Right cardiac atrium (tissue), 5 donors: ENCODE measurements at regions not wholly inside any gene's neighbourhood (a gene's known extent, or its start where the extent isn't known, plus 50 kb on each side); places are given as distances from the start of the nearest gene placed in this dataset.

ENCODE experiments used
- ATAC-seq, 2 donors: fragments of 200-7000 bp; cut with Tn5 transposase; one replicate each; pipeline versions ENCODE4 v1.8.0 to v1.9.1; 2020; ENCODE audit warnings: moderate library complexity in 2 of 2, mild to moderate bottlenecking in 1 of 2
- DNase-seq, 3 donors: peaks; one replicate each; pipeline ENCODE4 v3.0.0-alpha.2; 2020
- H3K27ac ChIP-seq: one replicate; pipeline ENCODE4 v1.5.1; 2013; ENCODE audit warnings: mild to moderate bottlenecking, low read length, control low read depth, moderate library complexity
- H3K27me3 ChIP-seq: one replicate; pipeline ENCODE4 v1.6.1; 2013; ENCODE audit not compliant: control insufficient read depth, insufficient read depth
- H3K4me1 ChIP-seq: one replicate; pipeline ENCODE4 v1.6.1; 2013; ENCODE audit warnings: low read length; ENCODE audit not compliant: control insufficient read depth, insufficient read depth
- H3K4me3 ChIP-seq: one replicate; pipeline ENCODE4 v1.5.1; 2013; ENCODE audit warnings: low read length, control low read depth
- H3K9me3 ChIP-seq: one replicate; pipeline ENCODE4 v1.6.1; 2013; ENCODE audit warnings: low read length; ENCODE audit not compliant: control insufficient read depth
- WGBS: extraction: QIAGEN DNeasy Blood & Tissue Kit; methylation state at CpG from one replicate; pipeline ENCODE4 v1.1.7; 2013; 5-methylcytosine and 5-hydroxymethylcytosine counted together
- intact Hi-C, 4 donors: fragments of 100-400 bp; cut with DNase I; formaldehyde crosslinking; loops; one replicate each; pipeline versions ENCODE4 v1.11.0 to v1.14.0; 2022 to 2023
- donor health status: healthy with polysubstance abuse.
- donor health status: DM: no; HTN: yes; CAD: no.
- donor health status: DM: no; HTN: no; CAD: no.
- donor health status: DM: no; HTN: yes; CAD: no; lungs with severe emphysema.
- donor health status: DM: yes; HTN: yes; CAD: no.

DNA sequence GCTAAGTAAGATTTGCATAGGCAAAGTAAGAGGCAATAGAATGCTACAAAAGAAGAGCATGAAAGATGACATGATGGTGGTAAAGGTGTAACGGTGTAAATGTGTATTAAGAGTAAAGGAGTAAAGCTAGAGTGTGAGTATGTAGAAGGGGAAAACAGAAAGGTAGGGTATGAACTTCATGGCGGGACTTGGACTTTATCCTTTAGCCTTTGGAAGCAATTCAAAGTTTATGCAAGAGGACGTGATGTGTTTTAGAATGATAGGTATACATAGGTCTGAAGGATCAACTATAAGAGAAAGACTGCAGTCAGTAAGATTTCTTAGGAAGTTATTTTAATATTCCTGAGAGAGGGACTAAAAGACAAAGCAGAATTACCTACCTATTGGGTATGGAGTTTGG lies 358.0 kb upstream of the FAT3 start:
- H3K4me1 ChIP-seq: no peaks in the 10 kb centered on the region
- H3K27ac ChIP-seq: no peak overlapping the region
- ATAC-seq (no peak), DNase-seq (no peak)
- intact Hi-C loops: no loop called here
- WGBS: 88% methylated on average over 3 of the region's 3 CpGs
- H3K4me3 ChIP-seq: no peak overlapping the region
- no peaks in the 10 kb centered on the region for H3K9me3 ChIP-seq
- no peaks in the 10 kb centered on the region for H3K27me3 ChIP-seq

DNA sequence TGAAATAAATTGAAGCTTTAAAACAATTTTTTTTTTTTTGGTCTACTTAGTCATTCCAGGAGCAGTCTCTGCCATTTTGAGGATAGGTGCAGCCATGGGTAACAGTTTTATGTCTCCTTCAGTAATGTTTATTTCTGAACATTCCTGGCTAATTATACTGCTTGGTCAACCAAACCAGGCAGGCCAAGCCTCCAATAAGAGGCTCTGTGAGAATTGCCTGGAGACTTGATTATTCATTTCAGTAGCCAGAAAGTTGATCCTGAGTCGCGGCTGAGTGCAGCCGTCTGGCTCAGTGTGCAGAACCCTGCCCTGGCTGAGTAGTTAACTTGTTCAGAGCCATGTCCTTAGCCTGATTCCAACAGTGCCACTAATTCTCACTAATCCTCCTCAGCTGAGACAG lies 364.0 kb upstream of the FAT3 start:
- Histone ChIP-seq H3K4me3 (no peak overlapping the region), H3K4me1 (no peaks in the 10 kb centered on the region), H3K9me3 (no peaks in the 10 kb centered on the region), H3K27ac (no peak overlapping the region), H3K27me3 (no peaks in the 10 kb centered on the region)
- ATAC-seq: no peak
- intact Hi-C loops: no loop called here
- DNase-seq: no peak
- 40% methylated on average over 3 of the region's 3 CpGs for WGBS

DNA sequence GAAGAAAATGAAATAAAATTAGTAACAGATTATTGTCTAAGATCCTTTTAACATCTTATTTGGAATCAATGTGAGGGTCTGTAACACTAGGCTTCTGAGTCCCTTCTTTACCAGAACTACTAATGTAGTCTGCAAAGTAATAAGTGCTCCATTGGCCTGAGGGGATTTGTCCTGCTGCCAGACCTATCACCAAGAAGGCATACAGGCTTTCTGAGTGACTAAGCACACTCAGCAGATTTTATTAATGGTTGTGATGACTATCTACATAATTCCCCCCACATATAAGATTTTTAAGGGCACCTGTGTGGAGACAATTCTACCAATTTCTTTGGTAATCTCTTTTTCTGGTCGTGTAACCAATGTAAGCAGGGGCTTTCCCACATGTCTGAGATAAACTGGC lies 365.0 kb upstream of the FAT3 start:
- ATAC-seq (no peak), DNase-seq (no peak)
- Histone ChIP-seq H3K4me1 (no peaks in the 10 kb centered on the region), H3K27me3 (no peaks in the 10 kb centered on the region), H3K27ac (no peak overlapping the region), H3K4me3 (no peak overlapping the region), H3K9me3 (no peaks in the 10 kb centered on the region)
- intact Hi-C loops: no loop called here
- WGBS: 64% methylated on average over 1 of the region's 1 CpG

DNA sequence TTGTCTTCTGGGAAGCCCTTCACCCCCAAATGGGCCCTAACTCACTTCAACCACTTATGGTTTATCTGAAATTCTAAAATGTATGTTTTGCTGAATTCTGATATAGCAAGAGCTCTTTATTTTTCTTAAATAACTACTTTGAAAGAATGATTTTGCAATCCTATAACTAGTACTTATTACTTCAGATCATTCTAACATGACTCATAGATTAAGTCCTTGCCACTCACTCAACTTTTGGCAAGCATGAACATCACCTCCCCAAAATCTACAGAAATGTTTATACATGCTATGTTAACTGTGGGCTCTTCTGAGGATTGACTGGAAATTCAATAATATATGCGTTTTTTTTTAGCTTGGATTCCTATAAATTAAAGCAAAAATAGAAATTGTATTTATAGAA lies 367.4 kb upstream of the FAT3 start:
- no peak overlapping the region for H3K4me3 ChIP-seq
- no peaks in the 10 kb centered on the region for H3K27me3 ChIP-seq
- DNase-seq (no peak), ATAC-seq (no peak)
- H3K9me3 ChIP-seq: no peaks in the 10 kb centered on the region
- no peak overlapping the region for H3K27ac ChIP-seq
- H3K4me1 ChIP-seq: no peaks in the 10 kb centered on the region
- WGBS: 39% methylated on average over 1 of the region's 1 CpG
- intact Hi-C loops: no loop called here

DNA sequence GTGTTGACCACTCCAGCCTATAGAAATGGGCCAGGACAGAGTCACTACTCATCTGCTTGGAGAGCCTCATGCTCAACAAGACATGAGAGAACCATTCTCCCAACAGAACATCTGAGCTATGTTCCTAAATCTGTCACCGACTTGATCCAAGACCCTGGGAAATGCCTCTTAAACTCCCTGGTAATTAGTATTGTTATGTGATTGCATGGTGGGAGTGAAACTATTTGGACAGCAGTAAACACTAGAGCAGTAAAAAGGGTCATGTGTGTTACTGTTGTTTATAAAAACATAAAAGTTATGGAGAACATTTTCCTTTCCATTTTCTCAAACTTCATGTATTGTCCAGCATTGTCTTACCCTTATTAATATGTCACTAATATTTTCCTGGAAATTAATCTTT lies 369.8 kb upstream of the FAT3 start:
- no peak overlapping the region for H3K4me3 ChIP-seq
- intact Hi-C loops: no loop called here
- no peak overlapping the region for H3K27ac ChIP-seq
- no peaks in the 10 kb centered on the region for H3K27me3 ChIP-seq
- 84% methylated on average over 1 of the region's 1 CpG for WGBS
- no peaks in the 10 kb centered on the region for H3K9me3 ChIP-seq
- DNase-seq (no peak), ATAC-seq (no peak)
- H3K4me1 ChIP-seq: no peaks in the 10 kb centered on the region

DNA sequence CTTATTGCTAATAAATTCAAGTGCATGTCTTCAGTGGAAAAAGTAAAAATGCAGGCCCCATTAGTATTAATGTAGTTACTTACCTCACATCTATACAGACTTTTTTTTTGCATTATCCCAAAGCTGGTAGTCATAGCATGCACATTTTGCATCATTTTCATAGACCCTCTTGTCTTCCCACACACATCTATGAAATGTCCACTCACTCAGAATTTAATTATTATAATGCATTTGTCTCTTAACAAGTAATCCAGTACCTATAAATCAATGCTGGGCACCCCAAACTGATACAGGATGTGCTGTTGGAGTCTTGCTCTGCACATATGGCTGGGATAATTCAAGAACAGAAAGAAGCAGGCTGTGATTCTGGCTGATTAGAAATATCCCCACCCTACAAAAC lies 370.4 kb upstream of the FAT3 start:
- H3K4me1 ChIP-seq: no peaks in the 10 kb centered on the region
- H3K27me3 ChIP-seq: no peaks in the 10 kb centered on the region
- no peak overlapping the region for H3K27ac ChIP-seq
- H3K9me3 ChIP-seq: no peaks in the 10 kb centered on the region
- H3K4me3 ChIP-seq: no peak overlapping the region
- no peak for ATAC-seq
- DNase-seq: no peak
- intact Hi-C loops: no loop called here

DNA sequence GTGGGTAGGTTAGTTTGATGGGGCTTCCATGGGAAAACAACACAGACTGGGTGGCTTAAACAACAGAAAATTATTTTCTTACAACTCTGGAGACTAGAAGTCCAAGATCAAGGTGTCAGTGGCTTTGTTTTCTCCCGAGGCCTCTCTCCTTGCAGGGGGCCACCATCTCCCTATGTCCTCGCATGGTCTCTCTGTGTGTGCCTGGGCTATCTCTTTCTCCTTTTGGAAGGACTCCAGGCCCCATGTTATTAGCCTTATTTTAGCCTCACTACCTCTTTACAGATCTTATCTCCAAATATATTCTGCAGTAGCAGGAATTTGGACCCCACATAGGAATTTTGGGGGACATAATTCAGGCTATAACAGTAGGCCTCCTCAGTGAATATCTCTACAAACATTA lies 372.7 kb upstream of the FAT3 start:
- 52% methylated on average over 2 of the region's 2 CpGs for WGBS
- Histone ChIP-seq H3K27me3 (no peaks in the 10 kb centered on the region), H3K27ac (no peak overlapping the region), H3K4me3 (no peak overlapping the region), H3K4me1 (no peaks in the 10 kb centered on the region), H3K9me3 (no peaks in the 10 kb centered on the region)
- intact Hi-C loops: no loop called here
- DNase-seq: no peak
- no peak for ATAC-seq

DNA sequence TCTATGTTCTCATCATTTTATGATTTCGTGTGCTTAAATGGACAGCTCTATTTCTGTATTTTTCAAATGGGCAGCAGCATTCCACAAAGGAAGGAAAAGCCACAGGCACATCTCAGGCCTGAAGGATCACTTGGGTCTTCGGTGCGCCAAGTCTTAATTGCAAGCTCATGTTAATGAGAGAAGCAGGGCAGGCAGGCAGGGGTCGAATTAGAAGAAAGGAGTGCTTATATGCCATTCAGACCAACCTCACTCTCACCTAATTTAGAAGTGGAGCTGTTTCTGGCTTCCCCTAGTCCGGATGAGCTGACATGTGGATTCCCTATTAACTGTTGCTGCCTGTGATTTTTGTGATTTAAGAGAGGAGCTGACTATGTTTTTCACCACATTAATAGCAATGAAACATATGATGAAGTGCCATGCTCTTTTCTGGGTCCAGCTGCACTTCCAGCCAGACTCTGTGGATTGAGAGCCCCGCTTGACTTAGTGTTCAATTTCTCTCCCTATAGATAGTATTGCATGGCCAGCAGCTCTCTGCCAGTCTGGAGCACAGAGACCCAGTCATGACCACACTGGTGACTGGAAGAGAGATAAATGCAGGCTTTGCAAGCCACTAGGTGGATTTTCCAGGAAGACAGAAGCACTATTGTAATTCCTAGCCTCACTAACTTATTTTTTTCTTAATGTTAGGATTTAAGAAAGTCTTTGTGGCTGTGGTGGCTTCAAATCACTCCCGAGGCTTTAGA lies 373.9 kb upstream of the FAT3 start:
- H3K9me3 ChIP-seq: no peaks in the 10 kb centered on the region
- no peak overlapping the region for H3K27ac ChIP-seq
- WGBS: 72% methylated on average over 7 of the region's 7 CpGs
- intact Hi-C loops: no loop called here
- H3K4me3 ChIP-seq: no peak overlapping the region
- H3K27me3 ChIP-seq: no peaks in the 10 kb centered on the region
- DNase-seq (no peak), ATAC-seq (no peak)
- no peaks in the 10 kb centered on the region for H3K4me1 ChIP-seq

DNA sequence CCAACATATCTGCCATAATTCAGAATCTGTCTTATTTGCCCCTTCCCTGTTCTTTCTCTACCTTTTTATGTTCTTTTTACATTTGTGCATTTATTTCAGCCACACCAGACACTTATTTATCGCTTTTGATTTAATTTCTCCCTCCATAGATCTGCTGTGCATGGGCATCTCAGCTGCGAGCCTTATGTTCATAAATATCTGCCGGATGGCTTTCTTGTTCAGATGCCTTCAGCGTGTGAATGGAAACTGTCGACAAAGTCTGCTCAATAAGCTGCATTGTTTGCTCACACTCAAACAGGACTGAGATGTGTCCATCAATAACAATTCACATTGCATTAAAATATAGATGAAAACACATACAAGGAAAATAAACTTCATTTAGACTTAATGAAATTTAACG lies 374.6 kb upstream of the FAT3 start:
- ATAC-seq (no peak), DNase-seq (no peak)
- WGBS: 83% methylated on average over 6 of the region's 6 CpGs
- Histone ChIP-seq H3K4me1 (no peaks in the 10 kb centered on the region), H3K9me3 (no peaks in the 10 kb centered on the region), H3K4me3 (no peak overlapping the region), H3K27ac (no peak overlapping the region), H3K27me3 (no peaks in the 10 kb centered on the region)
- intact Hi-C loops: no loop called here

DNA sequence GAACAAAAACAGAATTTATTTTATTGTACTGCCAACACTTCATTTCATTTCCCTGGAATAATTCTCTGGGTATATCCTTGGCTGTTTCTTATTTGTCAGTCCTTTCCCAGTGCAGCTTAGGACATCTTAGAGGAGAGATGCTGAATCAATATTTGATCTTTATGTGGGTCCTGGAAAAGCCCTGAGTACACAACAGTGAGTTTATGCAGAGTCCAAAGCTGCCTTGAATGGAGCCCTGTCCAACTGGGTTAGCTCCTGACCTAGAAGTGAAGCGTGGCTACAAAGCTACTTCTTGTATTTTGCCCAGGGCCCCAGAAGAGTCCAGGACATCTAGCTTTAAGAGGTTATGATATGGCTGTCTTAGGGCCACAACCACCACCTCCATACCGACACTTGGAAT lies 378.0 kb upstream of the FAT3 start:
- no peaks in the 10 kb centered on the region for H3K27me3 ChIP-seq
- H3K27ac ChIP-seq: no peak overlapping the region
- no peaks in the 10 kb centered on the region for H3K4me1 ChIP-seq
- DNase-seq (no peak), ATAC-seq (no peak)
- no peaks in the 10 kb centered on the region for H3K9me3 ChIP-seq
- no peak overlapping the region for H3K4me3 ChIP-seq
- WGBS: 84% methylated on average over 2 of the region's 2 CpGs
- intact Hi-C loops: no loop called here

DNA sequence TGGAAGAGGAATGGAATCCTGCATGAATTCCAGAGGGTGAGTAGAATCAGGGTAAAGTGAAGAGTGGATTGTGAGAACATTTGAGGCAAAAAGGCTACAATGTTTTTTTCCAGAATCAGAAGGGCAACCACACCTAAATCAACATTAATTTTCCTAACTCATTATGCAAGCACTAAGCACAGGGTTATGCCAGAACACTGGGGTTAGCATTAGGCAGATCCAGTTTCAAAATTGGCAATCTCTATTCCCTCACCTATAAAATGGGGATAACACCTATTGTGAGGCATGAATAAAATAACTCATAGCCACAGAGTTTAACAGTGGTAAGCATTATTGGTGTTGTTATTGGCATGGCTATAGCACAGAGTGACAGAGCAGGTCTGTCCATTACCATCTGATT lies 378.6 kb upstream of the FAT3 start:
- Histone ChIP-seq H3K4me3 (no peak overlapping the region), H3K4me1 (no peaks in the 10 kb centered on the region), H3K27ac (no peak overlapping the region), H3K9me3 (no peaks in the 10 kb centered on the region), H3K27me3 (no peaks in the 10 kb centered on the region)
- ATAC-seq (no peak), DNase-seq (no peak)
- intact Hi-C loops: no loop called here

DNA sequence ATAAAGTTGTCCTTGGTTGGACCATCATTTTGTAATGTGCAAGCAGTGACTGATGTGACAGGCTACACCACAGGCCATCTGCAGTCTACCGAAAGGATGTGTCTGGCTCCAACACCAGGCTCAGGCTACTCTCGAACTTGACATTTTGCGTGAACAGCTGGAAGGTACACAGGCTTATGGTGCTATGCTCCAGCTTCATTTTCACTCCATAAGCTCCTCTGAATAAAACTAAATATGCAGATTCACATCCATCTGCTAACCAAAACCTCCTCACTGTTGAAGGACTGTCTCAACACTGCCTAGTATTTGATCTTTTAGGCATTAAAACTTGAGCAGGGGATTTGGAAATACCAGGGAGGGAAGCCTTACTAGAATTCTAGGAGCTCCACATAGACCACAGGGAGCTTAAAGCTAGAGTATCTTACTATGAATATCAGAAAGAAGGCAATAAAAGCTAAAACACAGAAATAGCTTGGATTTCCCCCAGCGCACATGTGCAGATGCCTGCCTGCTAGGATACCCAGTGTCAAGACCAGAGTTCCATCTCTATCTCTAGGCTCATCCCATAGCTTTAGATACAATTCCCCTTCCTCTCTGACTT lies 383.9 kb upstream of the FAT3 start:
- WGBS: 91% methylated on average over 4 of the region's 4 CpGs
- DNase-seq (no peak), ATAC-seq (no peak)
- Histone ChIP-seq H3K4me3 (no peak overlapping the region), H3K27me3 (no peaks in the 10 kb centered on the region), H3K9me3 (no peaks in the 10 kb centered on the region), H3K27ac (no peak overlapping the region), H3K4me1 (no peaks in the 10 kb centered on the region)
- intact Hi-C loops: no loop called here
